Thyroid gland (tissue), 4 donors: ENCODE measurements at regions not wholly inside any gene's neighbourhood (a gene's known extent, or its start where the extent isn't known, plus 50 kb on each side); places are given as distances from the start of the nearest gene placed in this dataset.
"Not testable (repeated sequence)": the region's sequence is repeated elsewhere in the genome, so short reads cannot be mapped to it uniquely, and the experiment has no call there.

ENCODE experiments used
- POLR2A ChIP-seq, 2 donors: fragments of 450-650 bp; IDR thresholded peaks; one replicate each; pipeline ENCODE4 v1.6.1; 2017; ENCODE audit warnings: antibody characterized with exemption in 2 of 2, mild to moderate bottlenecking in 2 of 2, moderate library complexity in 1 of 2
- TF ChIP-seq, protein P1 (sequence below), 6 experiments: fragments of 200-600 bp in 3 of 6; fragments of 450-650 bp in 3 of 6; sonication (generic) in 3 of 6; IDR thresholded peaks; one replicate each; pipeline ENCODE4 v1.5.1; 2016 to 2019; ENCODE audit warnings: antibody characterized with exemption in 6 of 6, mild to moderate bottlenecking in 2 of 6, inconsistent platforms in 1 of 6, moderate library complexity in 1 of 6

GRCh38 chr10:65054701-65055100, 1533.5 kb downstream of the REEP3 start:
- TF ChIP-seq, protein P1, sequence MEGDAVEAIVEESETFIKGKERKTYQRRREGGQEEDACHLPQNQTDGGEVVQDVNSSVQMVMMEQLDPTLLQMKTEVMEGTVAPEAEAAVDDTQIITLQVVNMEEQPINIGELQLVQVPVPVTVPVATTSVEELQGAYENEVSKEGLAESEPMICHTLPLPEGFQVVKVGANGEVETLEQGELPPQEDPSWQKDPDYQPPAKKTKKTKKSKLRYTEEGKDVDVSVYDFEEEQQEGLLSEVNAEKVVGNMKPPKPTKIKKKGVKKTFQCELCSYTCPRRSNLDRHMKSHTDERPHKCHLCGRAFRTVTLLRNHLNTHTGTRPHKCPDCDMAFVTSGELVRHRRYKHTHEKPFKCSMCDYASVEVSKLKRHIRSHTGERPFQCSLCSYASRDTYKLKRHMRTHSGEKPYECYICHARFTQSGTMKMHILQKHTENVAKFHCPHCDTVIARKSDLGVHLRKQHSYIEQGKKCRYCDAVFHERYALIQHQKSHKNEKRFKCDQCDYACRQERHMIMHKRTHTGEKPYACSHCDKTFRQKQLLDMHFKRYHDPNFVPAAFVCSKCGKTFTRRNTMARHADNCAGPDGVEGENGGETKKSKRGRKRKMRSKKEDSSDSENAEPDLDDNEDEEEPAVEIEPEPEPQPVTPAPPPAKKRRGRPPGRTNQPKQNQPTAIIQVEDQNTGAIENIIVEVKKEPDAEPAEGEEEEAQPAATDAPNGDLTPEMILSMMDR (IDR thresholded peaks at IDR 0.05), result not testable (repeated sequence)
- not testable (repeated sequence) for TF ChIP-seq POLR2A (IDR thresholded peaks at IDR 0.05)
